Upper lobe of left lung (tissue), 4 donors: ENCODE measurements at regions not wholly inside any gene's neighbourhood (a gene's known extent, or its start where the extent isn't known, plus 50 kb on each side); places are given as distances from the start of the nearest gene placed in this dataset.

ENCODE experiments used
- EP300 ChIP-seq, 4 donors: sonication (generic); formaldehyde crosslinking; IDR thresholded peaks; one replicate each; pipeline ENCODE4 v1.5.1; 2017; ENCODE audit warnings: antibody characterized with exemption in 4 of 4, control low read depth in 2 of 4
- POLR2A ChIP-seq, 4 donors: fragments of 450-650 bp; IDR thresholded peaks; one replicate each; pipeline ENCODE4 v1.5.1; 2016 to 2017; ENCODE audit warnings: antibody characterized with exemption in 4 of 4, mild to moderate bottlenecking in 2 of 4
- POLR2AphosphoS5 ChIP-seq, 2 donors: sonication (generic); formaldehyde crosslinking; IDR thresholded peaks; one replicate each; pipeline ENCODE4 v1.5.1; 2017; ENCODE audit warnings: antibody characterized with exemption in 2 of 2
- TF ChIP-seq, protein P1 (sequence below), 6 experiments: fragments of 450-650 bp in 4 of 6; fragments of 200-600 bp in 2 of 6; sonication (generic) in 2 of 6; IDR thresholded peaks; one replicate each; pipeline ENCODE4 v1.5.1; 2016 to 2019; ENCODE audit warnings: antibody characterized with exemption in 6 of 6

DNA sequence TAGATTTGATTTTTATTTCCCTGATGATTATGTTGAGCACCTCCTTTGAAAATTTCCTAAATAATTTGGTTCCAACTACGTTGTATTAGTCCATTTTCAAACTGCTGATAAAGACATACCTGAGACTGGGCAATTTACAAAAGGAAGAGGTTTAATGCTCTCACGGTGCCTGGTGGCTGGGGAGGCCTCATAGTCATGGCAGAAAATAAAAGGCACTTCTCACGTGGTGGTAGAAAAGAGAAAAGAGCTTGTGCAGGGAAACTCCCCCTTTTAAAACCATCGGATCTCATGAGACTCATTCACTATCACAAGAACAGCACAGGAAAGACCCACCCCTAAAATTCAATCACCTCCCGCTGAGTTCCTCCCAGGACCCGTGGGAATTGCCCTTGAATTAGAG is 372.3 kb downstream of the RPL10L start:
- TF ChIP-seq POLR2A (IDR thresholded peaks at IDR 0.05) (no peak), POLR2AphosphoS5 (IDR thresholded peaks at IDR 0.05) (no peak), EP300 (IDR thresholded peaks at IDR 0.05) (no peak)
- TF ChIP-seq, protein P1, sequence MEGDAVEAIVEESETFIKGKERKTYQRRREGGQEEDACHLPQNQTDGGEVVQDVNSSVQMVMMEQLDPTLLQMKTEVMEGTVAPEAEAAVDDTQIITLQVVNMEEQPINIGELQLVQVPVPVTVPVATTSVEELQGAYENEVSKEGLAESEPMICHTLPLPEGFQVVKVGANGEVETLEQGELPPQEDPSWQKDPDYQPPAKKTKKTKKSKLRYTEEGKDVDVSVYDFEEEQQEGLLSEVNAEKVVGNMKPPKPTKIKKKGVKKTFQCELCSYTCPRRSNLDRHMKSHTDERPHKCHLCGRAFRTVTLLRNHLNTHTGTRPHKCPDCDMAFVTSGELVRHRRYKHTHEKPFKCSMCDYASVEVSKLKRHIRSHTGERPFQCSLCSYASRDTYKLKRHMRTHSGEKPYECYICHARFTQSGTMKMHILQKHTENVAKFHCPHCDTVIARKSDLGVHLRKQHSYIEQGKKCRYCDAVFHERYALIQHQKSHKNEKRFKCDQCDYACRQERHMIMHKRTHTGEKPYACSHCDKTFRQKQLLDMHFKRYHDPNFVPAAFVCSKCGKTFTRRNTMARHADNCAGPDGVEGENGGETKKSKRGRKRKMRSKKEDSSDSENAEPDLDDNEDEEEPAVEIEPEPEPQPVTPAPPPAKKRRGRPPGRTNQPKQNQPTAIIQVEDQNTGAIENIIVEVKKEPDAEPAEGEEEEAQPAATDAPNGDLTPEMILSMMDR (IDR thresholded peaks at IDR 0.05), result no peak
